MG63 (cell line): ENCODE measurements at regions not wholly inside any gene's neighbourhood (a gene's known extent, or its start where the extent isn't known, plus 50 kb on each side); places are given as distances from the start of the nearest gene placed in this dataset.

Experiments used
- DNase-seq: peaks from one replicate; pipeline ENCODE4 v3.0.0-alpha.2; 2020
- H3K27me3 ChIP-seq: fragments of 250-450 bp; sonication (Bioruptor Pico); 2 replicates; pipeline ENCODE4 v1.5.1; 2020; ENCODE audit warnings: mild to moderate bottlenecking, moderate library complexity
- H3K36me3 ChIP-seq: fragments of 250-450 bp; sonication (Bioruptor Pico); 2 replicates; pipeline ENCODE4 v1.5.1; 2020; ENCODE audit warnings: mild to moderate bottlenecking, moderate library complexity
- H3K4me3 ChIP-seq: fragments of 250-450 bp; sonication (Bioruptor Pico); 2 replicates; pipeline ENCODE4 v1.5.1; 2020; ENCODE audit warnings: mild to moderate bottlenecking, moderate library complexity
- H3K9me3 ChIP-seq: fragments of 250-450 bp; sonication (Bioruptor Pico); 2 replicates; pipeline ENCODE4 v1.5.1; 2020; ENCODE audit warnings: mild to moderate bottlenecking, moderate library complexity

- no peak overlapping the region for H3K4me3 ChIP-seq
- H3K9me3 ChIP-seq = no peaks in the 10 kb centered on the region
- no peak for DNase-seq
- no peaks in the 10 kb centered on the region for H3K36me3 ChIP-seq
- H3K27me3 ChIP-seq = no peaks in the 10 kb centered on the region
Measured at GRCh38 chr7:42453931-42454361, 216.9 kb upstream of the GLI3 start.

DNA sequence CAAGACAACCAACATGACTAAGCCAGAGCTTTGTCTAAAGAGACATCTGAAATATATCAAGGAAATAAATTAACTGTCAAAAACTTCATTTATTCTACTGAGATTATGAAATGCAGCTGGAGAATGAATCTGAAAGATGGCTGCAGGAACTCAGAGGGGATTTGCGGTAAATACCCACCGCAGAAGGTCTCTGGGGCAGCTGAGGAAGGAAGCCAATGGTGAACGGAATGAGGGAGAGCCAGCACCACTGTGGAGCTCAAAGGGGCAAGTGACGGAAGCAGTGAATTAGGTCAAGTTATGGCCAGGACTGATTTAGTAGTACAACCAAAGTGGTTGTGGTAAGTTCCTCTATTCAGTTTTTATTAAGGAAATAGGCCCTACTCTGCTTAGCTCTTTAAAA lies 215.3 kb upstream of the GLI3 start:
- DNase-seq = no peak
- H3K36me3 ChIP-seq = no peaks in the 10 kb centered on the region
- H3K4me3 ChIP-seq = no peak overlapping the region

DNA sequence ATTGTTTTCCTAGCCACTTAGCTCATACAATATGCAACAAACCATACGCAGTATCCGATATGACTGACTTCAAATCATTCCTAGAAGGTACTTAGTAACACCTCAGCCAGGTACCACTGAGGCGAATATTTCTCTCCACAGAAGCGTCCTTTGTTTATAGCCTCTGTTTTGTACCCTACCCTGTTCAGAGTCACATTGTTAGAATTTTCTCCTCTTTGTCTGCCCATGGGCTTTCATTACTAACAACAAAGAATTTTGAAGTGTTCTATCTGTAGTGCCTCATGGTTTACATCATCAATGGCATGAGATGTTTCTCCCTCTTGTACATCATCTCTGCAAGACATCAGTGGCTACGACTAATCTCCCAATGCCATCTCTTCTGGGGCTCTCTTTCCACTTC lies 212.4 kb upstream of the GLI3 start:
- no peak for DNase-seq
- Histone ChIP-seq H3K4me3 (no peak overlapping the region), H3K27me3 (no peaks in the 10 kb centered on the region), H3K9me3 (peaks cover 4% of the 10 kb centered on the region; the same call in 1 of the 2 replicates), H3K36me3 (no peaks in the 10 kb centered on the region)

More for the DNA sequence above, 215.3 kb upstream of the GLI3 start:
- no peaks in the 10 kb centered on the region for H3K9me3 ChIP-seq
- H3K27me3 ChIP-seq = no peaks in the 10 kb centered on the region

DNA sequence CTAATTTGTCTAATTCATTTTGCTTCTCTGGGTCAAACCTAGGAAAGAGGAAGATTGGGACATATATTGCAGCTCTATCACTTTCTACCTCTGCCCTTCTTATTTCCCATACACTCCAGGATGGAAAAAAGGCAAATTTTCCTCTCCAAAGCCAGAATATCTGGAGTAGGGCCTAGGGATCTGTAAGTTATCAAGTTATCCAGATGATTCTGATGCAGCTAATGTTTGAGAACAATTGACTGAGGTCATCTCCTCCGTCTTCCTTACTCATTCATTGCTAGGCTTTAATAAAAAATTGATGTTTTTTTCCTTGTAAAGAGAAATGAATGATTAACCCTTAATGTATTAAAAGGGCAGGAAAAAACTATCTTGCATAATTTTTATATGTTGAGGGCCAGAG lies 211.9 kb upstream of the GLI3 start:
- no peak for DNase-seq
- Histone ChIP-seq H3K9me3 (peaks cover 4% of the 10 kb centered on the region; the same call in 1 of the 2 replicates), H3K4me3 (no peak overlapping the region)

DNA sequence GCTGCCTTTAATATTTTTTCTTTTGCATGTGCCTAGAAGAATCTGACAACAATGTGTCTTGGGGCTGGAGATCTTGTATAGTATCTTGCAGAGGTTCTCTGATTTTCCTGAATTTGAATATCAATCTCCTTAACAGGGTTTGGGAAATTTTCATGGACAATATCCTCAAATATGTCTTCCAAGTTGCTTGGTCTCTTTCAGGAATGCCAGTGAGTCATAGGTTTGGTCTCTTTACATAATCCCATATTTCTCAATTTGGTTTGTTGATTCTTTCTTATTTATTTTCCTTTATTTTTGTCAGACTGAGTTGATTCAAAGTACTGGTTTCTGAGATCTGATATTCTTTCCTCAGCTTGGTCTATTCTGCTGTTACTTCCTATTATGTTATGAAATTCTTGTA lies 208.7 kb upstream of the GLI3 start:
- Histone ChIP-seq H3K4me3 (no peak overlapping the region), H3K36me3 (no peaks in the 10 kb centered on the region), H3K27me3 (no peaks in the 10 kb centered on the region), H3K9me3 (peaks cover 4% of the 10 kb centered on the region; the same call in 1 of the 2 replicates)
- DNase-seq = no peak

More for the DNA sequence above, 211.9 kb upstream of the GLI3 start:
- Histone ChIP-seq H3K36me3 (no peaks in the 10 kb centered on the region), H3K27me3 (no peaks in the 10 kb centered on the region)

DNA sequence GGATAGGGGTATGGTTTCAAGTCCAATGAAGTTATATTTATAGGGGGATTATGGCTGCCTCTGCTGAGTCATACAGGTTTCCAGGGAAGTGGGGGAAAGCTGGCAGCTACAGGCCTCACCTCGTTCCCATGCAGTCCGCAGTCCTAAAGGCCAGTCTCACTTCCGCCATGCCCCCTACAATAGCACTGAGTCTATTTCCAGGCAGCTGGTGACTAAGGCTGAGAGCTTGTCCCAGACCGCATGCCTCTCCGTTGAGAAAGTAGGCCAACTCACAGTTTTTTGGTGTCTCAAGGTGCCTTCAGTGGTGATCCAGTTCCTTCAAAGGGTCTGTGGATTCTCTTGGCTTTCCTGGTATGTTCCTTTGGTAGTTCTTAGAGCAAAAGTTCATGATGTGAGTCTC lies 203.9 kb upstream of the GLI3 start:
- Histone ChIP-seq H3K4me3 (no peak overlapping the region), H3K27me3 (no peaks in the 10 kb centered on the region), H3K9me3 (peaks cover 13% of the 10 kb centered on the region), H3K36me3 (no peaks in the 10 kb centered on the region)
- DNase-seq = no peak

- Histone ChIP-seq H3K27me3 (no peaks in the 10 kb centered on the region), H3K36me3 (no peaks in the 10 kb centered on the region), H3K4me3 (no peak overlapping the region), H3K9me3 (no peaks in the 10 kb centered on the region)
- no peak for DNase-seq
Measured at GRCh38 chr7:42432644-42433043, 195.6 kb upstream of the GLI3 start.

DNA sequence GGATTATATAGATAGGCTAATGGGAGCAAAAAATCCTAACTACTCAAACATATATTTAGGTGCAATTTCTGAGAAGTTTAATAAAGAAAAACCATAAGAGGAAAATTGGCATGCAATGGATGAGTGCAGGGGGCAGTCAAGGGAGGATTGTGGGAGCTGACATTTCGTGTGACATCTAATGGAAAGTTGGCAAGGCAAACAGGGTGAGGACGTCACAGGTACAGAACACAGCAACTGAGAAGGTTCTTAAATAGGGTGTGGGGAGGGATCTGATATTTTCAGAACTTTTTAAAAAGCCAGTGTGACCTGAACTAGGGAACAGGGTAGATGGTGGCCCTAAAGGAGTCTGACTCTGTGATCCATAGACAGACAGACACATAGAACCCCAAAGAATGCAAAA lies 194.9 kb upstream of the GLI3 start:
- H3K9me3 ChIP-seq = no peaks in the 10 kb centered on the region
- H3K4me3 ChIP-seq = no peak overlapping the region
- DNase-seq = no peak
- H3K27me3 ChIP-seq = no peaks in the 10 kb centered on the region
- H3K36me3 ChIP-seq = no peaks in the 10 kb centered on the region

GRCh38 chr7:42429339-42429738 lies 192.3 kb upstream of the GLI3 start:
- Histone ChIP-seq H3K4me3 (no peak overlapping the region), H3K36me3 (no peaks in the 10 kb centered on the region), H3K9me3 (no peaks in the 10 kb centered on the region), H3K27me3 (no peaks in the 10 kb centered on the region)
- no peak for DNase-seq

- no peaks in the 10 kb centered on the region for H3K27me3 ChIP-seq
- H3K4me3 ChIP-seq = no peak overlapping the region
- no peaks in the 10 kb centered on the region for H3K36me3 ChIP-seq
- no peaks in the 10 kb centered on the region for H3K9me3 ChIP-seq
- DNase-seq = no peak
Measured at GRCh38 chr7:42426163-42426562, 189.2 kb upstream of the GLI3 start.

DNA sequence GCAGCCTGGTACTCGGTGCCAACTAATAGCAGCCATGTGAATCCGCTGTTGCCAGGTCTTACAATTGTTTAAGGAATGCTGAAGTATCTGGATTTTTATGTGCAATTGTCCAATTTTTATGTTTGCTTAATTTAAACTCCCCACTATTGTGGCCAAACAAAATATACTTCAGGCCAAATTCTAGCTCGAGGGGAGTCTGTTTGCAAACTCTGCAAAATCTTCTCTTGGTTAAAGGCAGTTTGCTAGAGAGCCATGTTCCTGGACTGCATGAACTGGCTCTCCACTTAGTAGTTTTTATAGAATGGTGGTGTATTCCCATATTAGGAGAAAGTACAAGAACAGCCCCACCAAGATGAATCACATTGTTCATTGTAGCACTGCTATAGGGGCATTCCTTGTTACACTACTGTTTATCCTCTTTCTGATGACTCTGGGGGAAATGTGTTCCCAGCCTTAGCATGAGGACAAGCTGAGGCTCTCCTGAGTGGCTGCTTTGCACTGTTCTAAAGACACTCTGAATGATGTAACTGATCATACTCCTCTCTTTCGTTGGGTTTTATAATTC lies 178.0 kb upstream of the GLI3 start:
- Histone ChIP-seq H3K9me3 (no peaks in the 10 kb centered on the region), H3K4me3 (no peak overlapping the region), H3K27me3 (no peaks in the 10 kb centered on the region), H3K36me3 (no peaks in the 10 kb centered on the region)
- peak; percentile 52 for DNase-seq

DNA sequence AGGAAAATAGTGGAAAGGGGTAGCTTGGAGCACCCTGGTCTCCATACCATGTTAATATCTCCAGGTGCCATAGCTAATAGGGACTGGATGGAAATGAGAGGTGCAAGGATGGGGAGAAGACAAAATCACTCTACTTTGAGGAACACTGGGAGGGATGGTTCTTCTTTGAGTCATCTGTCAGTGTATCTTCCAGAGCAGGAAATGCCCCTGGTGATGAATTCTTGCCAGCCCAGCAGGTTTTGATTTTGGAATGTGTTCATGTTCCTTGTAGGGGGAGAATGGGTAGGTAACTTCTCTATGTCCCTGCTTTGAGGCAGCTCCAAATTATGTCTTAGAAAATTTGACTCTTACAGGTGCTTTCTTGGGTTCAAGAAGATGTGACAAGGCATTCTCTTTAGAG lies 177.0 kb upstream of the GLI3 start:
- H3K36me3 ChIP-seq = no peaks in the 10 kb centered on the region
- no peak overlapping the region for H3K4me3 ChIP-seq
- no peaks in the 10 kb centered on the region for H3K9me3 ChIP-seq
- peak; percentile 24 for DNase-seq
- no peaks in the 10 kb centered on the region for H3K27me3 ChIP-seq

DNA sequence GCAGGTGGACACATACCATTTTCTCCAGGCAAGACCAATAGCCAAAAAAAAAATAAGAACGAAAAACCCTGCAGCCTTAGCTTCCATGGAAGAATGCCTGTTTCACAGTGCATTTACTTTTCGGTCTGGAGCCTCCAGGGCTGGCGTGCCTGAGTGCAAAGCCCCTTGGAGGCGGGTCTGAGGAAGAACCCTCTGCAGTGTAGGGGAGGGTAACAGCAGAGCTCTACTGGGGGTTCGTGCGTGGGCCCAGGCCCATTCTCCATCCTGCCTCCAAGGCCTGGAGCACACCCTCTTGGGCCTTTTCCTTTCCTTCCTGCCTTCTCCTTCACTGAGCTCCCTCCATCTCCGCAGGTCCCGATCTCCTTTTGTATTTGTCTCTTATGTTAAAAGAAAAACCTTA lies 172.3 kb upstream of the GLI3 start:
- no peaks in the 10 kb centered on the region for H3K9me3 ChIP-seq
- H3K27me3 ChIP-seq = no peaks in the 10 kb centered on the region
- no peak overlapping the region for H3K4me3 ChIP-seq
- DNase-seq = no peak
- no peaks in the 10 kb centered on the region for H3K36me3 ChIP-seq

GRCh38 chr7:42407833-42408232 lies 170.8 kb upstream of the GLI3 start:
- H3K27me3 ChIP-seq = no peaks in the 10 kb centered on the region
- no peaks in the 10 kb centered on the region for H3K36me3 ChIP-seq
- no peaks in the 10 kb centered on the region for H3K9me3 ChIP-seq
- no peak for DNase-seq
- no peak overlapping the region for H3K4me3 ChIP-seq

- H3K36me3 ChIP-seq = no peaks in the 10 kb centered on the region
- H3K4me3 ChIP-seq = no peak overlapping the region
- no peaks in the 10 kb centered on the region for H3K27me3 ChIP-seq
- DNase-seq = no peak
- H3K9me3 ChIP-seq = no peaks in the 10 kb centered on the region
Measured at GRCh38 chr7:42407021-42407710, 170.2 kb upstream of the GLI3 start.

DNA sequence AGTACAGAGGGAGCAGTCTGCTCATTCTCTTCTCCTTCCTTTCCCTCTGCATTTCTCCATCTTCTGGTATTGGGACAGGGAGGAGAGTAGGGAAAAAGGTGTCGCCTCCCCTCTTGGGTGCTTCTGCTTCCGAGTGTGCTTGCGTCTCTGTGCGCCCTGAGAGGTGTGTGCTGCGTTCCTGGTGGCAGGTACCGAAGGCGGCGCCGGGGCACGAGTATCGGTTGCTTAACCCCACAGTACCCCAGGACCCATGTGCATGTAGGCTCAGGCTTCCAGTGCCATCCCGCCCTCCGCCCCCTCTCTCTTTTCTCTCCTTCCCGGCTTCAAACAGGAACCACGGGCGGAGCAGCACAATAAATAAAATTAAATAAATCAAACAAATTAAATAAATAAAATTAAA lies 169.3 kb upstream of the GLI3 start:
- no peaks in the 10 kb centered on the region for H3K36me3 ChIP-seq
- no peaks in the 10 kb centered on the region for H3K9me3 ChIP-seq
- DNase-seq = no peak
- no peaks in the 10 kb centered on the region for H3K27me3 ChIP-seq
- no peak overlapping the region for H3K4me3 ChIP-seq

- no peaks in the 10 kb centered on the region for H3K36me3 ChIP-seq
- no peak for DNase-seq
- H3K9me3 ChIP-seq = no peaks in the 10 kb centered on the region
- H3K27me3 ChIP-seq = no peaks in the 10 kb centered on the region
- H3K4me3 ChIP-seq = no peak overlapping the region
Measured at GRCh38 chr7:42405782-42406181, 168.8 kb upstream of the GLI3 start.

GRCh38 chr7:42403831-42404230 lies 166.8 kb upstream of the GLI3 start:
- H3K36me3 ChIP-seq = no peaks in the 10 kb centered on the region
- DNase-seq = no peak
- no peaks in the 10 kb centered on the region for H3K27me3 ChIP-seq
- H3K9me3 ChIP-seq = no peaks in the 10 kb centered on the region
- H3K4me3 ChIP-seq = no peak overlapping the region
